Activated CD8-positive, alpha-beta memory T cell treated with anti-CD3 and anti-CD28 coated beads, Interleukin-2, amount 50 U/mL, for 4 hours (primary cell): ENCODE measurements at regions not wholly inside any gene's neighbourhood (a gene's known extent, or its start where the extent isn't known, plus 50 kb on each side); places are given as distances from the start of the nearest gene placed in this dataset.
"Not testable (repeated sequence)": the region's sequence is repeated elsewhere in the genome, so short reads cannot be mapped to it uniquely, and the experiment has no call there.

Source experiments
- DNase-seq: peaks from one replicate; pipeline ENCODE4 v3.0.0-alpha.2; 2020

DNA sequence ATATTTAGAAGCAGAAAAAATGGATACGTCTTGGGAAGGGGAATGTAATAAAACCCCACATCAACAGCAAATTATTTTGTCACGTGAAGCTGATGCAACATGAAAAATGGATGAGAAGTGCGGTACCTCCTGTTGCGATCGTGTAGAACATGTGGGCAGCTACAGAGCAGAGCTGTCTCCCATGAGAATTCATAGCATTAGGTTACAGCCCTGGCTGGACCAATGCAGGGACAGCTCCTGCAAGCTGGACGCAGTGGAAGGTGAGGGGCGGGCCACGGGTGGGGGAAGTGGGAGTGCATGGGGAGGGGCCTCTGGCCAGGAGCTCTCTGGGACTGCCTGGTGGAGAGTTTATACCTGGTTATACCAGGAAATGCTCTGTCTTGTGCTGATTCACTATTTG, 120.3 kb downstream of the GATA3 start:
- no peak for DNase-seq

GRCh38 chr10:8177526-8177925, 123.0 kb downstream of the GATA3 start:
- not testable (repeated sequence) for DNase-seq

GRCh38 chr10:8179773-8180172, 125.3 kb downstream of the GATA3 start:
- not testable (repeated sequence) for DNase-seq

- no peak for DNase-seq
Observed at GRCh38 chr10:8180360-8181109, 126.0 kb downstream of the GATA3 start.

DNA sequence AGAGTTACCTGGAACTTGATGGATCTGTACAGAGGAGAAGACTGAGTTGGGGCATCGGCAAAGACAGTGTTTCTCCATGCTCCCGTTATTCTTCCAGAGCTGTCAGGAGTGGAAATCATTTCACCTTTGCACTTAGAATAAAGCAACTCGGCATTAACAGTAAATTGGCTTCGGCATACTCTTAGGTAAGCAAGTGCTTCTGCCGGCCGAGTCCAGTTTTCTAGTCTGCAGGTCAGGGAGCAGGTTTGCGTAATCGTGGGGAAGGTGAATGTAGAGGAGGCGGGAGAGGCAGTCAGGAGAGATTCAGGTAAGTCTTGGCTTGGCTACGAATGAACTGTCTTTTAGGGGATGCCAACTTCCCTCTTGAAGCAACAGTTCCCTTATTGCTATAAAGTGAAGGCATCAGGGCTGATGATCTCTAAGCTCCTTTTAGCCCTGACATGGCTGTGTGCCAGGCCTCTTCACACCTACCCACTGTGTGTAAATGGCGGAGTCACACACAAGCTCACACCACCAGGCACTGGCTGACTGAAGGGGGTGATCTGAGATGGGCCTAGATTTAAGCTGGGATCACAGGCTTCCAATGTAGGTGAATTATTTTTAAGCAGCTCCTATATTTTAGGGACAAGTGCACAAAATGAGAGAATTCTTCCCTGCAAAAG, 127.1 kb downstream of the GATA3 start:
- DNase-seq: no peak

- DNase-seq: no peak
Observed at GRCh38 chr10:8182806-8183205, 128.3 kb downstream of the GATA3 start.

DNA sequence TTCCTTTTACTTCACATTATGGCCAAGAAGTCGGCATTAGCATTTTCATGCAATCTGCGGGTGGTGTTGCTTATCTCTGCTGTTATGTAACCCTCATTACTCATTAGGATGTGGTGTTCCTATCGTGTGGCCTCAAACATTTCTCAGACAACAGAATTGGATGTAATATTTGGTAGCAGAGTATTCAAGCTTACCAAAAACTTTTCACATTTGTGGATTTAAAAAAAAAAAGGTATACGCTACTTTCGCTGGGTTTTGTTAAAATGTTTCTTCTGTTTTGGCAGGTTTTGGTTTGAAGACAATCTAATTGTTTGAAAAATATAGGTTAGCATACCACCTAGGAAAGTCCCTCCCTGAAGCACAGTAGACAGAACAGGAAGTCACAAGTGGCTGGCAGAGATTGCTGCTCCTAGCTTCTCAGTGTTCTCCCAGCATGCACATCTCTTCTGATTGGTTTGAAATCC, 128.8 kb downstream of the GATA3 start:
- DNase-seq: peak; percentile 26

GRCh38 chr10:8187171-8187666, 132.7 kb downstream of the GATA3 start:
- no peak for DNase-seq

GRCh38 chr10:8189458-8189857, 135.0 kb downstream of the GATA3 start:
- no peak for DNase-seq

- DNase-seq: no peak
Observed at GRCh38 chr10:8192301-8192700, 137.8 kb downstream of the GATA3 start.

DNA sequence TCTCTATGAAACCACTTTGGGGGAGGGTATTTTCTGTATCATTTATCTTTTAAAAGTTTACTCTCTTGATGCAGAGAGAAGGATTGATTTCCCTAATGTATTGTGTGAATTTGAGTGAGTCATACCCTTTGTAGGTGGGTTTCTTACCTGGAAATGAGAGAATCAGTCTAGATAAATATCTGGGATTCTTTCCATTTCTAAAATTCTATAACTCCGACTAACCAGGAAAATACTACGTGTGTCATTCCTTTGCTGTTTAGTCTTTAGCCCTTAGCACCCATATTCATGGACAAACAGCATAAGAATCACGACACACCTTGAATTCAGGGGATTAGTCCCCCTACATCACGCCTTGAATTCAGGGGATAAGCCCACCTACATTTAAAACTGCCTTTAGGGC, 139.1 kb downstream of the GATA3 start:
- no peak for DNase-seq

GRCh38 chr10:8194050-8194449, 139.6 kb downstream of the GATA3 start:
- no peak for DNase-seq

DNA sequence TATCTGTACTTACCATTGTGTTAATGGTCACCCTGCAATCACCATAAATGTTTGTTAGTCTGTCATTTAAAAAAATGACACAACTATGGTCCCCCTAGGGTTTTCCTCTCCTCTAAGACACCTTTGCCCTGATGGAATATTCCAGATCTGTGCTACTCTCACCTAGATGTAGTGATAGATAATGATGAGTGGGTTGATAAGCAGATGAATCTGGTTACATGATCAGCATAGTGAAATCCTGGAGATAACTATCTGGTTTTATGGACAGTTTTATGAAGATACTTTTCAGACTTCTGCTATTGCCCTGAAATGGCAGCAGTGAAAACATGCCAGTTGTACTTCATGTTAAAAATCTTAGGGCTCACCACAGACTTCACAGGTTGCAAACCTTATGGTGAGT, 152.4 kb downstream of the GATA3 start:
- DNase-seq: no peak

DNA sequence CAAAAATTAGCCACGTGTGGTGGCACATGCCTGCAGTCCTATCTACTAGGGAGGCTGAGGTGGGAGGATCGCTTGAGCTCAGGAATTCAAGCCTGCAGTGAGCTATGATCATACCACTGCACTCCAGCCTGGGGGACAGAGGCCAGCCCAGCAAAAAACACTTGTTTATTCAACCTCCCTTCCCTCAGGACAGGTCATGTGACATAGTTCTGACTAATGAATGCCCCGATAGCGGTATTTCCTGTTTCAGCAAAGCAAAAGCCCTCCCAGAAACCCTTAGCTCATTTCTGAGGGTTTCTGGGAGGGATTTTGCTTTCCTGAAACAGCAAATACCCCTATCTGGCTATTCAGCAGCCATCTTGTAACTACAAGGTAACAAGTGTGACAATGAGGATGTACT, 157.1 kb downstream of the GATA3 start:
- no peak for DNase-seq

GRCh38 chr10:8213735-8214134, 159.2 kb downstream of the GATA3 start:
- no peak for DNase-seq

- no peak for DNase-seq
Observed at GRCh38 chr10:8214587-8214986, 160.1 kb downstream of the GATA3 start.

DNA sequence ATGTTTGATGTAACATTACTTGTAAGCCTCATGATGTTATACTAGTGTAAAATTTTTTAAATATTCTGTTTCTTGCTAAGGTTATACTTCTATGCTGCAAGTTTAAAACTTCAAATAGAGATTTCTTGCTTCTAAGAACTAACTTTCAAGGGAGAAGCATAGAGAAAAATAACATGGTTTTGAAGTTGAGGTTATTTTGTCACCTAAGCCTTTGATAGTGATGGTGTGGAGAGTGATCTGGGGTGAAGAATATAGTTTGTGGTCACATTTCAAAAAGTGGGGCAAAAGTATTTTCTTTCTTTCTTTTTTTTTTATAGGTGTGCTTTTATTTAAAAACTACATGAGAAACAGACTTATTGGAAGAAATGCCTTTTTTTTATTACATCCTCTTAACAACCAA, 162.4 kb downstream of the GATA3 start:
- DNase-seq: no peak

- DNase-seq: no peak
Observed at GRCh38 chr10:8221451-8221850, 167.0 kb downstream of the GATA3 start.

DNA sequence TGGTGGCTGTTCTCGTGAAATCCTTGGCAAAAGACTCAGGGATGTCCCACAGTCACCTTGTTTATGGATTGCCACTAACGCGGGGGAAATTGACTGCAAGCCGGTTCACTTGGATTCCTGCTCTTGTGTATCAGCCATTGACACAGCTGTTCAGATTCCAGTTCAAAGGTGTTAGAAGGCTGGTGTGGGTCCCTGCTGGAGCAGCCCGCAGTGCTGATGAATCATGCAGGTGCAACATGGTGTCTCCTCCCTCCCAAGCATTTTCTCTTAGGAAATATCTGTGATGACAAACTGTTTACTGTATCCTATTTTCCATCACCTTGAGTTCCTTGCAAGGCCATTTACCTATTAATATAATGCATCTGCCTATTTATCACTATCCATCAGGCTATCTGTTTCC, 170.1 kb downstream of the GATA3 start:
- DNase-seq: no peak

DNA sequence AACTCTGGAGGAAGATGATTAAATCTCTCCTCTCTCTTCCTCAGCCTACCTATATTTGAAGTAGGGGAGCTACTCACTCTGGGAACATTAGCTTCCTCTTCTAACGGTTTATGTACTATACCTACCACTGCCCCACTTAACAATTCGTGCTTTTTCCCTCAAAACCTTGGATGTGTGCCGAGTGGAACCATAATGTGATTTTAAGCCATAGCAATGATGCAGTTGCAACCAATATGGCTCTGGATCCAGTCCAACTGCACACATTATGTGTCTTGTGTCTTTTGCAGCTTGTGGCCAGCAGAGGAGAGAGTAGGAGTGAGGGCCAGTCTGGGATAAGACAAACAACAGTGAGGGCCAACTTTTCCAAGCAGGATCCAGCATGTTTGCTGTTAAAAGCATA, 170.7 kb downstream of the GATA3 start:
- DNase-seq: no peak

DNA sequence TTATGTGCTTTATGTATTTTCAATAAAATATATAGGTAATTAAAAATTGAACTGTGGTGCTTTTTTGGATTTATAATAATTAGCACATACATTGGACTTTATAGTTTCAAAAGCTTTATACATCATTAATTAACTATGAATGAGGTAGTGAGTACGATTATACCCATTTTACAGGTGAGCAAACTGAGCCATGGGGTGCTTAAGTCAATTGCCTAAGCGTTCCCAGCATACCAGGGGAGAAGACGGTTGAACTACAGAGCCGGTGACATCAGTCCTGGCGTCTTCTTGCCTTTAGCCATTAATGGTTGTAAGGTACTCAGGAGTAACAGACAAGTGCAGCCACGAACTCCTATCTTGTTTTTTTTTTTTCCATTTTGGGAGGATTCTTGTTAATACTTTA, 172.8 kb downstream of the GATA3 start:
- no peak for DNase-seq

DNA sequence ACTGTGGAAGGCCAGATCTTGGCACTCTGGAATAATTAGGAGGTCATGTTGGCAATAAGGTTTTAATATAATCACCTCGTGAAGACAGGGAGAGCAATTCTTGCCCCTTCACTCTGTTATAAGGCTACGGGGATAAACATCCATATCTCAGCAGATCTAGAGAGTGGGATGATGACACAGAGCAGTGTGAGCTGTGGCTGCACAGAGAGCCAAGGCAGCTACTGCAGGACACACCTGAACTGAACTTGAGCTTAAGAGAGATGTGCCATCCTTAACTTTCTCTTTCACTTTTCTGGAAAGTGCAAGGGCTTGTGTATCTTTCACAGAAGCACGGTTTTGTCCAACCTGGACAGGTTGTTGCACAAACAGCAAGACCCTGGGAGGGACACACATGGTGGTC, 174.7 kb downstream of the GATA3 start:
- no peak for DNase-seq

DNA sequence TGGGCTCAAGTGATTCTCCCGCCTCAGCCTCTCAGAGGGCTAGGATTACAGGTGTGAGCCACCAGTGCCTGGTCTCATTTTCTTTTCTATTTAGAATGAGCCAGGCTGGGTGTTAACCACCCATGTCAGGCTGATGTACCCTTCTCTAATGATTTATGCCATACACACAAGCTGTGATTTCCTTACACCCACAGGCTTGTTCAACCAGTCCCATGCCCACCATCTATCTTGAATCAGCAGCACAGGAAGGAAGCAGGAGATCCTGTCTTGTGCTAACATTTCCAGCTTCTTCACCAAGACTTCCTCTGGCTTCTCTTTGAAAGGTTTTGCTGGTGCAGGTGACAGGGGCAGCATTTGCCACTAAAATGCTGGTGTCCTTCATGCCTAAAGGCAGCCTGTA, 176.4 kb downstream of the GATA3 start:
- no peak for DNase-seq

GRCh38 chr10:8233049-8233448, 178.6 kb downstream of the GATA3 start:
- no peak for DNase-seq
